Activated gamma-delta T cell (primary cell): ENCODE measurements at regions not wholly inside any gene's neighbourhood (a gene's known extent, or its start where the extent isn't known, plus 50 kb on each side); places are given as distances from the start of the nearest gene placed in this dataset.
"Not testable (repeated sequence)": the region's sequence is repeated elsewhere in the genome, so short reads cannot be mapped to it uniquely, and the experiment has no call there.

Source experiments
- DNase-seq: peaks from one replicate; lab custom pipeline; 2025; lab: John Stamatoyannopoulos, UW

DNA sequence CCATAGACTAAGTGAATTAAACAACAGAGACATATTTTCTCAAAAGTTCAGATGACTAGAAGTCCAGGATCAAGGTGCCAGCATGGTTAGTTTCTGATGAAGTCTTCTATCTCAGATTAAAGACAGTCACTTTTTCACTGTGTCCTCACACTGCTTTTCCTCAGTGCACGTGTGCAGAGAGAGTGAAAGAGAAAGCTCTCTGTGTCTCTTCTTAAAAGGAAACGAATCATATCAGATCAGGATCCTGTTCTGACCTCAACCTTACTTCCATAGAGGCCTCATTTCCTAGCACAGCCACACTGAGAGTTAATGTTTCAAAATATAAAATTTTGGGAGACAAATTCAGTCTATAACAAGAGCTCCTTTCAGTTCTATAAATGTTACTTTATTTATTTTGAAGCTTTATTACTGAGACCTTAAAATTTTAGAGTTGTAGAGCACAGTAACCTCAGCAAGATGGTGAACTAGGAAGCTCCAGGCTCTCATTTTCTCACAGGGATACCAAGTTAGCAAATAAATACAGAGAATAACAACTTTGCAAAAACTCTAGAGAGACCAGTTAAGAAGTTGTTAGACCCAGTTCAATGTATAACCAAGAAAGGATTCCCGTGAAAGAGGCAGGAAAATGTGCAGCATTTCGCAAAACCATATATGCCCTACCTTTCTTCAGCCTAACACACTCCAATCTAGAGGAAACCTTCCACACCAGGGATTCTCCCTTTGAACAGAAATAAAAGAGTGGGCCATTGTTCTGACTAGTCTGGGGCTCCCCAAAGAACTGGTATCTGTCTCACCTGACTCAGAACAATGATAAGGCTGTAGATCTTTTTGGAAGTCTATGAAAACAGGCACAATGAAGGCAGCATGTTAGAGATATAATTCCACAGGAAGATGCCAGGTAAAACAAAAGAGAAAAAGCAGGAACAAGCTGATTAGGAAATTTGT, 372.2 kb downstream of the MRPL39 start:
- DNase-seq = no peak

DNA sequence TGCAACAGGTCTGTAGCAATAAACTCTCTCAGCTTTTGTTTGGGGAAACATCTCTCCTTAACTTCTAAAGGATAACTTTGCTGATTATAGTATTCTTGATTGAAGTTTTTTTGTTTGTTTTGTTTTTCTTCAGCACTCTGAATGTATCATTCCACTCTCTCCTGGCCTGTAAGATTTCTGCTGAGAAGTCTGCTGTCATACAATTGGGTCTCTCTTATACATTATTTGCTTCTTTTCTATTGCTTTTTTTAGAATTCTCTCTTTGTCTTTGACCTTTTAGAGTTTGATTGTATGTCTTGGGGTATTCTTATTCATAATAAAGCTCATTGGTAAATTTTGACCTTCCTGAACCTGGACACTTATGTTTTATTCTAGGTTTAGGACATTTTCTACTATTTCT, 386.3 kb downstream of the MRPL39 start:
- DNase-seq = no peak

DNA sequence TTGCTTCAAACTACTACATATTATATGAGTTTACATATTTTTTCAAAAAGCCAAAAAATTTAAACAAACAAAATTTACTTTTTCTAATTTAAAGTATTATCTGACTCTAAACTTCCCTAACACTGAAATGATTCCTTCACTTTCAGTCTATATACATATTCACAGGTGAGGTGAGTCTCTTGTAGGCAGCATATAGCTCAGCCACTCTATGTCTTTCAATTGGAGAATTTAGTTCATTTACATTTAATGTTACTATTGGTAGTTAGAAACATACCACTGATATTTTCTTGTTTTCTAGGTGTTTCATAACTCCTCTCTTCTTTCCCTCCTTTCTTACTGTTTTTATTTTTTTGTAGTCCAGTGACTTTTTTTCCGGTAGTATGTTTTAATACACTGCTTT, 387.1 kb downstream of the MRPL39 start:
- no peak for DNase-seq

DNA sequence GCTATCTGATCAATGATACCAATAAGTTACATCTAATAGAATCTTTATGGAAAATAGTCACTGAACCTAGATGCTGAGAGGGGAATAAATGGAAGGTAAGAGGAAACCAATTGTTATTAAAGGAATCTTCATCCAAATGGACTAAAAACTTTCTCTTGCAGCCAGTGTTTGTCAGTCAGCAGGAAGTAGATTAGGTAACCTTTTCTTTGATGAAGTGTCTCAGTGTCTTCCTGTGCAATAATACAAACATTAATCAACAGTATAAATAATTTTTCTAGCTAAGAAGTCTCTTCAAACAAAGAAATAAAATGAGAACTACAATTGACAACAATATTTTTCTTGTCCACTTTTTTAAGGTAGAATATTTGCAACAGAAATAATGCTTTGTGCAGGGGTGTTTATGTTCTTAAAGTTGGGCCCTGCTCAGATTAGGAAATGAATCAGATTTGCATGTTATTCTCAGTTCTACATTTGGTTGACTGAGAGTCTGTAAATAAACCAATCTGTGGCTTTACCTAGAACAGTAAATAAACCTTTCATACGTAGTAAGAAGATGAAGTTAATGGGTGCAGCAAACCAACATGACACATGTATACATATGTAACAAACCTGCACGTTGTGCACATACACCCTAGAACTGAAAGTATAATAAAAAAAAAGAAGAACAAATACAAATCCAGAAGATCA, 391.4 kb downstream of the MRPL39 start:
- no peak for DNase-seq

DNA sequence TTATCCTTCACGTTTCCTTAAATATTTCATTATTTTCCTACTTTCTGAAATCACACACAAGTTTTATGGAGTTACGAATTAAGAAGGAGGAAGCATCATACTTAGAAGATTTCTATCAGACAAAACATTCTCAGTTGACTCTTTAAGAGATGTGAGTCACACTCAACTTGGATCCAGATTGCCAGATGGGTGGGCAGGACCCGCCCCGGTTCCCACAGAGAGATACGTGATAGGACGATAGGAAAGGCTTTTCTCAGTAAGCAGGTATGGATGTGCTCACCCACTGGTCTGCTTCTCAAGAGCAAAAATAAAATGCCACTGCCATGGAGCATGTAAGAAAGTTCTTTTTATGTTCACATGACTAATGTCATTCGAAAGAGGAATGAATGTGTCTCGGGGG, 392.6 kb downstream of the MRPL39 start:
- DNase-seq = no peak

DNA sequence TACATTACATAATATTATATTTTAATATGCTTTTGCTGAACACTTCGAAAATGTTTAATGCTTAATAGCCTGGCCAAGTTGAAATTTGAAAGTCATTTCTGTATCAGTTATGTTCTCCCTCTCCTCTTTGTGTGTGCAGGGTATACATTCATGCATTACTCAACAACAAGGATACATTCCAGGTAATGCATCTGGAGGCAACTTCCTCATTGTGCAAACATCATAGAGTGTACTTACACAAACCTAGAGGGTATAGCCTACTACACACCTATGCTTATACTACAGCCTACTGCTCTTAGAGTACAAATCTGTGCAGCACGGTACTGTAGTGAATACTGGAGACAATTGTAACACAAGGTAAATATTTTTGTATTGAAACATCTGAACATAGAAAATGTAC, 407.3 kb downstream of the MRPL39 start:
- no peak for DNase-seq

DNA sequence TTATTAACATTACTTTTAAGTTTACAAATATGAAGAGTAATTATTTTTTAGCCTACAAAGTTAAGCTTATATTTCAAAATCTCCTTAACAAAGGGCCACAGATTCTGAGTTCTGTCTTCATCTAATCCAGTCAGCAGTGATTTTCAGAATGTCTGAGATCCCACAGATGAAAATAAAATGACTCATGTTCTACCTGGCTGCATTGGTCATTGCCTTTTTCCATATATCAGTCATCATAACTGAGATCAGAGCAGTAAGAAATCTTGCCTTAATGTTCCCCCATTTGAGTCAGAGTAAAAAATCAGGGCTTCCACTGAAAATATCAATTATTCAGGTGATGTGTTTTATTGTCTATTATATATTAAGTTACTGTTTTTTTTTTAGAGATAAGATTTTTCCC, 416.1 kb downstream of the MRPL39 start:
- DNase-seq = no peak

DNA sequence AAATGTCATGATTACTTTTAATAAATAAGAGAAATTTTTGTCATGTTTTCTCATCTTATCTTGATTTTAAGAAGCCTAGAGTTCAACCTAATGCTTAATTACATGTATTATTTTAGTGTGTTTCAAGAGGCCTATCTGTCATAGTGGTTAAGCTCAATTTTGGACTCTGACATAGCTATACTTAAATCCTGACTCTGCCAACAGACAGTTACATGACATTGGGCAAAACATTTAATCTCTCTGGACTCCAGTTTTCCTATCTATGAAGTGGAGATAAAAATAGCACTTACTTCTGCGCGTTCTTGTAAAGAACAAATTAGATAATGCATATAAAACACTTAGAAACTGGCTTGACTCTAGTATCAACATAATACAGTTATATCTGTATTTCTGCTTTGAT, 417.8 kb downstream of the MRPL39 start:
- DNase-seq = no peak

DNA sequence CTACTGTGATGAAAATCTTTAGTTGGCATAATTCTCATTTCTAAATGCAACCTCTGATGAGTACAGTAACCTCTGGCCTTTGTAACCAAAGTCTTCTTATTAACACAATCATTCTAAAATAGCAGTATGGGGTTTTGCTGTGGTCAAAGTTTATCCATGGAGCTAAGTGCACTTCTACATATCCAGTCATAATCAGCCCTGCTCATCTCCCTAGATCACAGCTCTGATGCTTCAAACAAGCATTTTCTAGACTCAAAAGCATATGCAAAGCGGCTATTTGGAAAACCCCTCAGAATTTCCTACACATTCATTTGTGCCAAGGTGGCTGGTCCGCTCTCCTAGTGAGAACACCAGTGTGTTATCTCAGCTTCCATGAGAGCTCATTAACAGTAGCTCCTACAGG, 418.6 kb downstream of the MRPL39 start:
- DNase-seq = no peak

DNA sequence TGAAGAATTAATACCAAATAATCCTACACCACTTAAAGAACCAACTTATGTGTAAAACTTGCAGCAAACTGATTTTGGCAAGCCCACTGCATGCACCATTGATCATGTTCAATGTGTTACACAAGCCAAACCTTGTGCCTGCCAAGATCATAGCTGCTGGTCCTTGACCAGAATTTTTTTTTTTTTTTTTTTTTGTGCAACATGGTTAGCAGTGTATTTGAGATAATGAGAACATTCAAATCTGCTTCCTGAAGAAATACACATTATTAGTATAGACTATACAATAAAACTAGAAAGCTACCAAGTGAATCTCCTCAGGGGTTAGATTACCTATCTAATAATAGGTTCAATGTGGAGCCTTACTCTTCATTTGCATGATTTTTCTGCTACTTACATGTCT, 421.0 kb downstream of the MRPL39 start:
- no peak for DNase-seq

DNA sequence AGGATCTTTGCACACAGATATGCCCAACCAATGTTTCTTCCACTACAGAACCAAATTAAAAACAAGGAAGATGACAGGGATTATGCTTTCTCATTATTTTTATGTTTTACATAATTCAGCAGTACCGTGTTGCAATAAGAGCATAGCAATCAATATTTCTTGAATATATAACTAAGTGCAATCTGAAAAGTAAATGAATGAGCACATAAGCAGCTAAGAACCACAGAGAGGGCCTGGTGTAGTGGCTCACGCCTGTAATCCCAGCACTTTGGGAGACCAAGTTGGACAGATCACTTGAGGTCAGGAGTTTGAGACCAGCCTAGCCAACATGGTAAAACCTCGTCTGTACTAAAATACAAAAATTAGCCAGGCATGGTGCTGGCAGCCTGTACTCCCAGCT, 423.7 kb downstream of the MRPL39 start:
- DNase-seq = no peak

DNA sequence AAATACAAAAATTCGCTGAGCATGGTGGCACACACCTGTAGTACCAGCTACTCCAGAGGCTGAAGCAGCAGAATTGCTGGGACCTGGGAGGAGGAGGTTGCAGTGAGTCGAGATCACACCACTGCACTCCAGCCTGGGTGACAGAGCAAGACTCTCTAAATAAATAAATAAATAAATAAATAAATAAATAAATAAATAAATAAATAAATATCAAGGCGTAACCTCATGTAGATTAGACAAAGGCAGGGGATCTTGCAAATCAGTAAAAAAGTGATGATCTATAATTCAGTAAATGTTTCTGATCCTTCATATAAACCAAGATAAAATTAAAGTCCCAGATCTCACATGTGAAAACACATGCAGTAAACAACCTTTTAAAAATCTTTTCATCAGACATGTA, 425.6 kb downstream of the MRPL39 start:
- not testable (repeated sequence) for DNase-seq

DNA sequence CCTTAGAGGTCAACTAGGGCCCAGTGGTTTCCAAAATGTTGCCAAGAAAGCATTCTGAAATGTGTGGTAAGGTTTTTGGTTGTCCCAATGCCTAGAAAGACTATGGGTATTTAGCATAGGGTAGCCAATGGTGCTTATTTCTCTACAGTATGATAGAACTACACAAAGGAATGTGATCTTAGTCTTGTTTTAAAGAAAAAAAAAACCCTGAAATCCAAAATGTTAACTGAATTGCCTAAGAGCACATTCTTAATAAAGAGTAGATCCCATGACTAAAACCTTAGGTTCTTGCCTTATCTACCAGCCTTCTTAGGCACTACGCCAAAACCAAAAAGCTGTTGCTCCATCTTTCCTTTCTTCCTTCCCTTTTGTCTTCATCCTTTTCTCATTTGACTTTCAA, 428.2 kb downstream of the MRPL39 start:
- DNase-seq = no peak

DNA sequence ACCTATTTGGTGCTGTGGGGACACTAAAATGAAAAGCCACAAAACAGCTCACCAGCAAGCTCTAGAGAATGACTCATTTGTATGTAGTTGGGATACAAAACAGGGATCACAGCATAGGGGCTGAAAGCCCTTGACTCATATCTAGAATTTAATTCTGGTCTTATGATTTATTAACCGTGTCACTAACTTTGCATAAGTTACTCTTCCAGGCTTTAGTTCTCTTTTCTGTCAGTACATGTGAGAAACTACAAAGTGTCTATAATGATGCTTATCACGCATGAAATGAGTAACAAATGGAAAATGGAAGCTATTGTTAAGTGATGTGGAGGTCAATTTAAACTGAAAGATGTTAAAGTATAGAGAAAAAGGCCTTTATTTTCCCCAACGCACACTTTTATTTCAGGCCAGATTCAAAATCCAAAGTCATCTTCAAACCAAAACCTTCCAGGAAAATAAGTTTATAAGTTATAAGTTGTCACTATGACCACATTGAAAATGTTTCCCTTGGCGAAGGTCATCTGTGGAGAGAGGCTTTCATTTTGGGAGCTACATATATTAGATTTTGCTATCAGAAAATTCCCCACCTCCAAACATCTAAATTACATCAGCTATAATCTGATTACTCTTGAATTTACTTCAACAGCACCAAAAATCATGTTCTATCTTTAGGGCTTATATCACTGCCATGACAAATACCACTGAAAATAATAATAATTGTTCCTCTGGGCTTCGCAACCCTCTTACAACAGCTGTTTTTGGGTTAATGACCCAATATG, 430.5 kb downstream of the MRPL39 start:
- DNase-seq = no peak

DNA sequence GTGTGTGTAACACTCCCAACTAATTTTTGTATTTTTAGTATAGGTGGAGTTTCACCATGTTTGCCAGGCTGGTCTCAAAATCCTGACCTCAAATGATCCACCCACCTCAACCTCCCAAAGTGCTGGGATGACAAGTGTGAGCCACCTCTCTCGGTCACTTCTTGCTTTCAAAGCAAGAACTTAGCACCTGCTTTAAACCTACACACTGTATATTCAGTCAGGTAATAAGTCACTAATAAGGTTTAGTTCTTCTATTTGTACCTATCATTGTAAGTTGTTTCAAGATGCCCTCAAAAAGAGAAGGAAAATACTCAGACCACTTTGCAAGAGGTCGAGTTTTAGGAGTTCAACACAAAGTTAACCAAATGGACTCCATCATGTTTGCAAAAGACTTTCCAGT, 431.3 kb downstream of the MRPL39 start:
- DNase-seq = no peak

DNA sequence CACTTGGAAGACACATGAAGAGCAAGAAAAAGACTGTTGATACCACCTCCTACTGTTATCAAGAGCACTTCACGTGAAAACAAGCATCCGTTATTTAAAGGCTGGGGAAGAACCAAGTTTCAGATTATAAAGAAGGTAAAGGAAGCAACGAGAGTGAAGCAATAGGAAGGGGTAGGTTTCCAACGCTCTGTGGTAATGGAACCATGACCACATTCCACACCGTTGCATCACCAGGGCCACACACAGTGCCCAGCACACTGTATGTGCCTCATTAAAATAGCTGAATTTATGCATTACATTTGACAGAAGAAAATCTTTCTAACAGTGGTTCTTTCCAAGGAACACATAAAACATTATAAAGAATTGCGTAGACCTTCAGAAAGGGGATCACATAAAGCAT, 435.8 kb downstream of the MRPL39 start:
- no peak for DNase-seq

DNA sequence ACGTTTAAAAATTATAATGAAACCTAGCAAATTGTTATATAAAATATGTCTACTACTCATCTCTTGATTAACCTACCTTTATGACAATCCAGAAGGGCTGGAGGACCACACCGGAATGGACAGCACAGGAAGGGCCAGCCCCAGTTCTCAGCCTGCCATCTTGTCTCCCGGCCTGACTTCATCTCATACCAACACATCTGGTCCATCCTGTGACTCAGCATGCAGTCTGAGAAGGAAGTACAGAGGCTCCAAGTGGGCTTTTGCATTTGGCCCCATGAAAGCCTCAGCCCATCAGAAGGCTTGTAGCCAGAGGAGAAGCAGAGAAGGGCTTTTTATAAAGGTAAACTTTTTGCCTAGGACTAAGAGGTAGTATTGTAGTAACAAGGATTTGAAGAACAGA, 436.6 kb downstream of the MRPL39 start:
- DNase-seq = no peak

DNA sequence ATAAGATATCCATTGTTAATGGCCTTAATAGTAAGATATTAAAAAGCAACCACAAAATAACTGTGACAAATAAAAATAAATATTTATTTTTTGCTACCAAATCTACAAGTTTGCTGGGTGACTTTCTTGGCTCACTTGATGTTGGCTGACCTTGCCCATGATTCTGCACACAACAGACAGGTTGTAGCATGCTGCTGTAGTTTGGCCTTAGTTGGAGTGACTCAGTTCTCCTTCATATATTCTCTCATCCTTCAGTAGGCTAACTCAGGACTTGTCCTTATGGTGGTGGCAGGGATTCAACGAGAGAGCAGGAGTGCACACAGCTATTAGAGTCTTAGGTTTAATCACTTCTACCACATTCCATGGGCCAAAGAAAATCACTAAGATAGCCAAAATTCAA, 437.9 kb downstream of the MRPL39 start:
- DNase-seq = no peak

DNA sequence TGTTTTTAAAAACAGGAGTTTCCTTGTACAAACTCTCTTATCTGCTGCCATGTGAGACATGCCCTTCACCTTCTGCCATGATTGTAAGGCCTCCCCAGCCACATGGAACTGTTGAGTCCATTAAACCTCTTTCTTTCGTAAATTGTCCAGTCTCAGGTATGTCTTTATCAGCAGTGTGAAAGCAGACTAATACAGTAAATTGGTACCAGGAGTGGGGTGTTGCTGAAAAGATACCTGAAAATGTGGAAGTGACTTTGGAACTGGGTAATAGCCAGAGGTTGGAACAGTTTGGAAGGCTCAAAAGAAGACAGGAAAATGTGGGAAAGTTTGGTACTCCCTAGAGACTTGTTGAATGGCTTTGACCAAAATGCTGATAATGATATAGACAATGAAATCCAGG, 440.4 kb downstream of the MRPL39 start:
- not testable (repeated sequence) for DNase-seq

DNA sequence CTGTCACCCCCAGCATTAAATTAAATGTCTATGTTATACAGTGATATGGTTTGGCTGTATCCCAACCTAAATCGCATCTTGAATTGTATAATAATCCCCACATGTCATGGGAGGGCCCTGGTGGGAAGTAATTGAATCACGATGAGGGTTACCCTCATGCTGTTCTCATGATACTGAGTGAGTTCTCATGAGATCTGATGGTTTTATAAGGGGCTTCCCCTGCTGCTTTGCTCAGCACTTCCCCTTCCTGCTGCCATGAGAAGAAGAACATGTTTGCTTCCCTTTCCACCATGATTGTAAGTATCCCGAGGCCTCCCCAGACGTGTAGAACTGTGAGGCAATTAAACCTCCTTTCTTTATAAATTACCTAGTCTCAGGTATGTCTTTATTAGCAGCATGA, 445.7 kb downstream of the MRPL39 start:
- no peak for DNase-seq

DNA sequence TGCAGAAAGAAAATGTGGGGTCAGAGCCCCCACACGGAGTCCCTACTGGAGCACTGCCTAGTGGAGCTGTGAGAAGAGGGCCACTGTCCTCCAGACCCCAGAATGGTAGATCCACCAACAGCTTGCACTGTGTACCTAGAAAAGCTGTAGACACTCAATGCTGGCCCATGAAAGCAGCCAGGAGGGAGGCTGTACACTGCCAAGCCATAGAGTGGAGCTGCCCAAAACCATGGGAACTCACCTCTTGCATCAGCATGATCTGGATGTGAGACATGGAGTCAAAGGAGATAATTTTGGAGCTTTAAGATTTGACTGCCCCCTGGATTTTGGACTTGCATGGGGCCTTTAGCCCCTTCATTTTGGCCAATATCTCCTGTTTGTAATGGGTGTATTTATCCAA, 452.3 kb downstream of the MRPL39 start:
- DNase-seq = not testable (repeated sequence)

DNA sequence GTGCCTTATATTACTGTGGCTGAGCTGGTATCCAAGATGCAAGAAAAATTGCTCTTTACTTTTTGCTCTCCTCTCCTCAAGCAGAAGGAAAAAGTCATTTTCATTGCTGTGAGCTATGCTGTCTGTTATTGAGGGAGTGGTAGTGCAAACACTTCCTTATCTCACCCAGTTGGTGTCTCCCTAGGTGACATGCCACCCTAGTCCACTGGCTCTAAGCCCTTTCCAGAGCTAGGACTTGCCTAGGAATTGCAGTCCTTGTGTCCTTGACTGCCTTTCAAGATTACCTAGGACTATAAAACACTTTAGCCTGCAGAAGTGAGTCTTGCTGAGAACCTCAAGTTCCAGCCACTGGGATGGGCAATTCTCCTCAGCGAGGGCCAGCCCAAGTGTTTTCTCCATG, 458.3 kb downstream of the MRPL39 start:
- no peak for DNase-seq

DNA sequence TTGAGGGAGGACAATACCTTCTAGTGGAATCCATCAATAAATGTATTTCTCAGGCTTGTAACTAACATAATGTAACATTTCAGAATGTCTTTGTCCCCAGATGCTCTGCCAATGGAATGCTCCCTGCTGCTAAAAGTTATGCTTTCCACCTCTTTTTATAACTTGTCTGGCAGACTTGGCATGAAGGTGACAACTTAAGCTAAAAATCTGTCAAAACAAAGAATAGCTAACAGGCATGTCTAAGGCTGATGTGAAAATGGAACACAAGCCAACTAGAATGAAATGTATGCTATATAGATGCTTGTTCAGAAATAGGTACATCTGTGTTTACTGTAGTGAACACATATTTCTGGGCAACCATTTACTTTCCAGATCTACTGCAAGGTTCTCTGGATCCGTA, 467.9 kb downstream of the MRPL39 start:
- DNase-seq = no peak
